Mesenchymal stem cell (in vitro differentiated cells and primary cell): ENCODE measurements at regions not wholly inside any gene's neighbourhood (a gene's known extent, or its start where the extent isn't known, plus 50 kb on each side); places are given as distances from the start of the nearest gene placed in this dataset.

ENCODE experiments used
- DNase-seq: peaks from one replicate; pipeline ENCODE4 v3.0.0-alpha.2; 2013
- H2AFZ ChIP-seq: one replicate; pipeline ENCODE4 v1.6.1; 2013; ENCODE audit warnings: low read depth, mild to moderate bottlenecking, control low read depth, inconsistent platforms, low read length, moderate library complexity
- H2AK5ac ChIP-seq: 2 replicates; pipeline ENCODE4 v1.6.1; 2013; ENCODE audit warnings: low read length, moderate library complexity, mild to moderate bottlenecking, inconsistent platforms; ENCODE audit not compliant: severe bottlenecking
- H2BK120ac ChIP-seq: one replicate; pipeline ENCODE4 v1.6.1; 2013; ENCODE audit warnings: low read depth, mild to moderate bottlenecking, inconsistent platforms, low read length, moderate library complexity
- H2BK12ac ChIP-seq, 2 experiments: one replicate each; pipeline ENCODE4 v1.6.1; 2013; ENCODE audit warnings: inconsistent platforms in 2 of 2, low read length in 2 of 2, mild to moderate bottlenecking in 2 of 2, moderate library complexity in 2 of 2, control low read depth in 1 of 2
- H2BK15ac ChIP-seq: one replicate; pipeline ENCODE4 v1.6.1; 2013; ENCODE audit warnings: mild to moderate bottlenecking, low read depth, inconsistent platforms; ENCODE audit not compliant: poor library complexity, severe bottlenecking
- H2BK5ac ChIP-seq: 2 replicates; pipeline ENCODE4 v1.6.1; 2013; ENCODE audit warnings: low read depth, mild to moderate bottlenecking, low read length, control low read depth, inconsistent platforms; ENCODE audit not compliant: poor library complexity, severe bottlenecking
- H3K14ac ChIP-seq, 2 experiments: one replicate each; pipeline ENCODE4 v1.6.1; 2013; ENCODE audit warnings: inconsistent platforms in 2 of 2, low read length in 2 of 2, control low read depth in 1 of 2, mild to moderate bottlenecking in 1 of 2, moderate library complexity in 1 of 2
- H3K18ac ChIP-seq, 2 experiments: one replicate each; pipeline ENCODE4 v1.6.1; 2013; ENCODE audit warnings: inconsistent platforms in 2 of 2, low read length in 2 of 2, control low read depth in 1 of 2, low read depth in 1 of 2, mild to moderate bottlenecking in 1 of 2
- H3K23ac ChIP-seq, 2 experiments: one replicate each; pipeline ENCODE4 v1.6.1; 2013; ENCODE audit warnings: inconsistent platforms in 2 of 2, low read length in 2 of 2, mild to moderate bottlenecking in 2 of 2, moderate library complexity in 2 of 2, control low read depth in 1 of 2
- H3K27ac ChIP-seq: 2 replicates; pipeline ENCODE4 v1.5.1; 2013; ENCODE audit warnings: mild to moderate bottlenecking, moderate library complexity, low read length, control low read depth, inconsistent platforms; ENCODE audit not compliant: poor library complexity, severe bottlenecking
- H3K27me3 ChIP-seq, 2 experiments: 2 replicates each; pipeline versions ENCODE4 v1.6.1 to v1.7.0; 2013; ENCODE audit warnings: low read length in 2 of 2, mild to moderate bottlenecking in 2 of 2, moderate library complexity in 2 of 2, control low read depth in 1 of 2, inconsistent platforms in 1 of 2; ENCODE audit not compliant: control insufficient read depth in 1 of 2, insufficient read depth in 1 of 2
- H3K36me3 ChIP-seq, 2 experiments: 2 replicates each; pipeline versions ENCODE4 v1.6.1 to v1.7.0; 2013; ENCODE audit warnings: low read length in 2 of 2, control low read depth in 1 of 2, inconsistent platforms in 1 of 2, low read depth in 1 of 2, mild to moderate bottlenecking in 1 of 2; ENCODE audit not compliant: insufficient read depth in 2 of 2, control insufficient read depth in 1 of 2
- H3K4ac ChIP-seq, 2 experiments: one replicate each; pipeline ENCODE4 v1.6.1; 2013; ENCODE audit warnings: inconsistent platforms in 2 of 2, low read length in 2 of 2, mild to moderate bottlenecking in 2 of 2, moderate library complexity in 2 of 2, control low read depth in 1 of 2, low read depth in 1 of 2
- H3K4me1 ChIP-seq: 2 replicates; pipeline ENCODE4 v1.6.1; 2013; ENCODE audit warnings: low read depth, low read length, control low read depth; ENCODE audit not compliant: control insufficient read depth, insufficient read depth
- H3K4me2 ChIP-seq: 2 replicates; pipeline ENCODE4 v1.6.1; 2013; ENCODE audit warnings: low read length, mild to moderate bottlenecking, inconsistent platforms; ENCODE audit not compliant: poor library complexity, severe bottlenecking
- H3K4me3 ChIP-seq, 2 experiments: 2 replicates each; pipeline versions ENCODE4 v1.5.1 to v1.7.0; 2013; ENCODE audit warnings: low read length in 2 of 2, mild to moderate bottlenecking in 2 of 2, control low read depth in 1 of 2, low read depth in 1 of 2; ENCODE audit not compliant: insufficient read depth in 1 of 2
- H3K79me1 ChIP-seq: replicated peaks from 2 replicates; pipeline ENCODE4 v1.6.1; 2013; ENCODE audit warnings: mild to moderate bottlenecking, control low read depth, low read length, inconsistent platforms; ENCODE audit not compliant: poor library complexity, severe bottlenecking
- H3K9ac ChIP-seq: 2 replicates; pipeline ENCODE4 v1.7.0; 2013; ENCODE audit warnings: mild to moderate bottlenecking, low read length, moderate library complexity
- H3K9me3 ChIP-seq: 2 replicates; pipeline ENCODE4 v1.7.0; 2013; ENCODE audit warnings: mild to moderate bottlenecking, low read length; ENCODE audit not compliant: control insufficient read depth
- H4K8ac ChIP-seq: one replicate; pipeline ENCODE4 v1.6.1; 2013; ENCODE audit warnings: inconsistent platforms, mild to moderate bottlenecking, low read length, moderate library complexity
- H4K91ac ChIP-seq: one replicate; pipeline ENCODE4 v1.6.1; 2013; ENCODE audit warnings: mild to moderate bottlenecking, low read length, inconsistent platforms
- WGBS: methylation state at CpG from one replicate; pipeline ENCODE4 v1.1.7; 2013; ENCODE audit warnings: mixed read lengths; 5-methylcytosine and 5-hydroxymethylcytosine counted together

GRCh38 chr5:152086668-152087067, 162.0 kb upstream of the GLRA1 start:
- H2BK5ac ChIP-seq = no peak overlapping the region
- no peak overlapping the region for H4K91ac ChIP-seq
- H3K4me3 ChIP-seq = no peak overlapping the region
- no peak overlapping the region for H3K4me2 ChIP-seq
- no peak overlapping the region for H2AK5ac ChIP-seq
- H2BK15ac ChIP-seq = no peak overlapping the region
- H3K14ac ChIP-seq = no peak overlapping the region
- no peak overlapping the region for H3K27ac ChIP-seq
- H3K9me3 ChIP-seq = no peaks in the 10 kb centered on the region
- H3K36me3 ChIP-seq = no peaks in the 10 kb centered on the region
- no peak overlapping the region for H4K8ac ChIP-seq
- no peak for DNase-seq
- 59% methylated on average over 3 of the region's 3 CpGs for WGBS
- no peak overlapping the region for H3K18ac ChIP-seq
- no peak overlapping the region for H2BK12ac ChIP-seq
- no peaks in the 10 kb centered on the region for H3K27me3 ChIP-seq
- H3K4ac ChIP-seq = no peak overlapping the region
- no peaks in the 10 kb centered on the region for H3K4me1 ChIP-seq
- no peak overlapping the region for H2BK120ac ChIP-seq
- no peak overlapping the region for H2AFZ ChIP-seq
- H3K9ac ChIP-seq = no peak overlapping the region
- no peaks in the 10 kb centered on the region for H3K79me1 ChIP-seq
- no peak overlapping the region for H3K23ac ChIP-seq

GRCh38 chr5:152084476-152084875, 159.8 kb upstream of the GLRA1 start:
- Histone ChIP-seq H3K23ac (no peak overlapping the region), H2BK120ac (no peak overlapping the region), H3K4me2 (no peak overlapping the region), H2AFZ (no peak overlapping the region), H4K8ac (no peak overlapping the region), H3K14ac (no peak overlapping the region), H3K18ac (no peak overlapping the region), H3K4me1 (no peaks in the 10 kb centered on the region), H3K27ac (no peak overlapping the region), H2BK5ac (no peak overlapping the region), H2BK15ac (no peak overlapping the region), H3K4me3 (no peak overlapping the region), H3K9me3 (no peaks in the 10 kb centered on the region), H3K79me1 (no peaks in the 10 kb centered on the region), H2AK5ac (no peak overlapping the region), H3K9ac (no peak overlapping the region), H3K27me3 (no peaks in the 10 kb centered on the region), H3K4ac (no peak overlapping the region), H4K91ac (no peak overlapping the region), H3K36me3 (no peaks in the 10 kb centered on the region), H2BK12ac (no peak overlapping the region)
- DNase-seq = no peak
- 81% methylated on average over 4 of the region's 4 CpGs for WGBS

GRCh38 chr5:152083231-152083630, 158.6 kb upstream of the GLRA1 start:
- no peak overlapping the region for H2AK5ac ChIP-seq
- no peak overlapping the region for H3K23ac ChIP-seq
- no peak overlapping the region for H2BK120ac ChIP-seq
- no peak for DNase-seq
- no peak overlapping the region for H3K4me2 ChIP-seq
- H3K9ac ChIP-seq = no peak overlapping the region
- H3K4me3 ChIP-seq = no peak overlapping the region
- no peaks in the 10 kb centered on the region for H3K79me1 ChIP-seq
- no peak overlapping the region for H2BK12ac ChIP-seq
- H3K36me3 ChIP-seq = no peaks in the 10 kb centered on the region
- H2BK15ac ChIP-seq = no peak overlapping the region
- no peak overlapping the region for H3K18ac ChIP-seq
- H2BK5ac ChIP-seq = no peak overlapping the region
- no peaks in the 10 kb centered on the region for H3K27me3 ChIP-seq
- no peak overlapping the region for H4K8ac ChIP-seq
- 75% methylated on average over 4 of the region's 4 CpGs for WGBS
- H3K9me3 ChIP-seq = no peaks in the 10 kb centered on the region
- H3K4me1 ChIP-seq = no peaks in the 10 kb centered on the region
- no peak overlapping the region for H2AFZ ChIP-seq
- no peak overlapping the region for H4K91ac ChIP-seq
- H3K27ac ChIP-seq = no peak overlapping the region
- no peak overlapping the region for H3K4ac ChIP-seq
- no peak overlapping the region for H3K14ac ChIP-seq

- H2BK5ac ChIP-seq = no peak overlapping the region
- peaks cover 0 to 4% of the 10 kb centered on the region in 2 experiments for H3K27me3 ChIP-seq
- H3K4me3 ChIP-seq = no peak overlapping the region
- H3K9me3 ChIP-seq = no peaks in the 10 kb centered on the region
- no peak for DNase-seq
- H2BK12ac ChIP-seq = no peak overlapping the region
- H3K9ac ChIP-seq = no peak overlapping the region
- no peak overlapping the region for H3K4me2 ChIP-seq
- H4K91ac ChIP-seq = no peak overlapping the region
- H4K8ac ChIP-seq = no peak overlapping the region
- H3K18ac ChIP-seq = no peak overlapping the region
- H3K4me1 ChIP-seq = no peaks in the 10 kb centered on the region
- H2BK15ac ChIP-seq = no peak overlapping the region
- no peaks in the 10 kb centered on the region for H3K79me1 ChIP-seq
- no peak overlapping the region for H2AFZ ChIP-seq
- no peak overlapping the region for H3K4ac ChIP-seq
- H3K14ac ChIP-seq = no peak overlapping the region
- no peak overlapping the region for H3K23ac ChIP-seq
- WGBS = 58% methylated on average over 2 of the region's 2 CpGs
- H2AK5ac ChIP-seq = no peak overlapping the region
- no peak overlapping the region for H3K27ac ChIP-seq
- no peaks in the 10 kb centered on the region for H3K36me3 ChIP-seq
- no peak overlapping the region for H2BK120ac ChIP-seq
Measured at GRCh38 chr5:152072091-152072490, 147.4 kb upstream of the GLRA1 start.
